Aorta (tissue), 5 donors: ENCODE measurements at regions not wholly inside any gene's neighbourhood (a gene's known extent, or its start where the extent isn't known, plus 50 kb on each side); places are given as distances from the start of the nearest gene placed in this dataset.

Experiments
- ATAC-seq: fragments of 200-7000 bp; cut with Tn5 transposase; one replicate; pipeline ENCODE4 v1.9.1; 2022; ENCODE audit warnings: moderate library complexity; ENCODE audit not compliant: low FRiP score
- DNase-seq, 2 donors: peaks; one replicate each; pipeline ENCODE4 v3.0.0-alpha.2; 2020
- H3K27ac ChIP-seq, 2 donors: one replicate each; pipeline ENCODE4 v1.5.1; 2013; ENCODE audit warnings: low read length in 2 of 2, mild to moderate bottlenecking in 2 of 2, moderate library complexity in 2 of 2, control low read depth in 1 of 2, inconsistent platforms in 1 of 2, low read depth in 1 of 2
- H3K27me3 ChIP-seq, 2 donors: one replicate each; pipeline ENCODE4 v1.6.1; 2013; ENCODE audit warnings: control low read depth in 1 of 2, low read length in 1 of 2, mild to moderate bottlenecking in 1 of 2, moderate library complexity in 1 of 2; ENCODE audit not compliant: insufficient read depth in 2 of 2, control insufficient read depth in 1 of 2
- H3K36me3 ChIP-seq, 2 donors: one replicate each; pipeline ENCODE4 v1.6.1; 2013; ENCODE audit warnings: control low read depth in 1 of 2, low read length in 1 of 2, mild to moderate bottlenecking in 1 of 2; ENCODE audit not compliant: insufficient read depth in 2 of 2, control insufficient read depth in 1 of 2
- H3K4me1 ChIP-seq, 2 donors: one replicate each; pipeline ENCODE4 v1.6.1; 2013; ENCODE audit warnings: low read length in 2 of 2, control low read depth in 1 of 2, mild to moderate bottlenecking in 1 of 2, moderate library complexity in 1 of 2; ENCODE audit not compliant: insufficient read depth in 2 of 2, control insufficient read depth in 1 of 2
- H3K4me3 ChIP-seq, 2 donors: one replicate each; pipeline ENCODE4 v1.5.1; 2013; ENCODE audit warnings: low read length in 2 of 2, control low read depth in 1 of 2, mild to moderate bottlenecking in 1 of 2
- H3K9me3 ChIP-seq: one replicate; pipeline ENCODE4 v1.6.1; 2013; ENCODE audit warnings: mild to moderate bottlenecking, low read length; ENCODE audit not compliant: control insufficient read depth
- WGBS, 2 donors: extraction: QIAGEN DNeasy Blood & Tissue Kit; methylation state at CpG; one replicate each; pipeline ENCODE4 v1.1.7; 2013; 5-methylcytosine and 5-hydroxymethylcytosine counted together
- intact Hi-C, 2 donors: fragments of 100-400 bp; cut with DNase I; formaldehyde crosslinking; loops; one replicate each; pipeline versions ENCODE4 v1.14.2 to v1.15.0; 2022
- donor health status: healthy with polysubstance abuse.
- donor health status: Bipolar disorder and iron deficiency.
- donor health status: DM: no; HTN: no; CAD: no.
- donor health status: DM: no; HTN: no; CAD: no.
- donor health status: DM: yes; HTN: yes; CAD: no.

DNA sequence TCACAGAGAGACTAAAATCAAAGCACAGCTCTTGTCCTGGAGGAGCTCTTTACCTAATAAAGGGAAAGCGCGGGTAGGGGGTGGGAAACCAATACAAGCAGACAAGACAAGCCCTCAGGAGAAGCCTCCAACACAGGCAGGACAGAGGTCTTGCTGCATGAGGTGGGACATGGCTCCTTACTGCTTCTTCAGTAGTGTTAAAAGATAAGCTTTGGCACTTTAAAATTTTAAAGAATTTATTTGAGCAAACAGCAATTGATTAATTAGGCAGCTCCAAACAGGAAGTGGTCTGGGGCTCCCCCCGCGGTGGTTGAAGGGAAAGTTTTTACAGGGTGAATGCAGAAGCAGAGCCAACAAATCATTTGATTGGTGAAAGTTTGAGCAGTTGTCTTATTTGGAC, 50.3 kb upstream of the MACC1 start:
- Histone ChIP-seq H3K27me3 (no peaks in the 10 kb centered on the region), H3K9me3 (no peaks in the 10 kb centered on the region), H3K4me1 (no peaks in the 10 kb centered on the region), H3K36me3 (no peaks in the 10 kb centered on the region), H3K27ac (no peak overlapping the region), H3K4me3 (no peak overlapping the region)
- intact Hi-C loops = no loop called here
- DNase-seq (no peak), ATAC-seq (no peak)
- 55 to 64% methylated on average over 4 of the region's 4 CpGs for WGBS, 2 donors

DNA sequence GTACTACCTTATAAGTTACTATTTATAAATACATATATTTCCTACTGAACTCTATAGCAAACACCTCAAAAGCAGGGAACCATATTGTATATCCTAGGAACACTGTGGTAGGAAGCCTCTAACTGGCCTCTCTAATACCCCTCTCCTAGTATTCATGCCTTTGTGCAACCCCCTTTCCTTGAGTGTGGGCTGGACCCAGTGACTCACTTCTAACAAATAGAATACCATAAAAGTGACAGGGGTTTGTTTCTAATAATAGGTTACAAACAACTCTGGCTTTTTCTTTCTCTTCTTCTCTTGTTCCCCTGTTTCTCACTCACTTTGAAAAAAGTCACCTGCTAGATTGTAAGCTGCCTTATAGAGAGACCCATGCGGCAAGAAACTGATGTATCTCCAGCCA, 51.6 kb upstream of the MACC1 start:
- 96% methylated on average over 1 of the region's 1 CpG for WGBS, 2 donors
- DNase-seq (no peak), ATAC-seq (no peak)
- no peaks in the 10 kb centered on the region for H3K27me3 ChIP-seq
- H3K4me3 ChIP-seq = no peak overlapping the region
- no peaks in the 10 kb centered on the region for H3K36me3 ChIP-seq
- H3K9me3 ChIP-seq = no peaks in the 10 kb centered on the region
- intact Hi-C loops = no loop called here
- H3K27ac ChIP-seq = no peak overlapping the region
- no peaks in the 10 kb centered on the region for H3K4me1 ChIP-seq

DNA sequence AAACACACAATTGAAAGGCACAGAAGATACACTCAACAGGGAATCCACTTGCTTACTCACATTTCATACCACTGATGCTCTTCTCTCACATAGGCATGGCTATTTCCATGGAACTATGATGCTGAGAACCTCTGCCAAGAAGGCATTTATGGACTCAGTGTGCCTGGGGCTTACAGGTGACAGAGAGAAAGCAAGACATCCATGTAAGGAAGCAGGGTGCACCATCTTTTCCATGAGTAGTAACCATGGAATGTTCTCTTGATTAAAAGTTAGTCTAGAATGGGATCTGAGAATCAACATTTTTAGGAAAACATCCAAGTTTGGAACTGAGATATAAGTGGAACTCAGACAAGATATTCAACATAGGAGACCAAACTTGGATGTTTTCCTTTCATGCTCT, 52.5 kb upstream of the MACC1 start:
- Histone ChIP-seq H3K27me3 (no peaks in the 10 kb centered on the region), H3K9me3 (no peaks in the 10 kb centered on the region), H3K27ac (no peak overlapping the region), H3K36me3 (no peaks in the 10 kb centered on the region), H3K4me3 (peak overlapping the region in 1 of 2 donors; percentile 18), H3K4me1 (no peaks in the 10 kb centered on the region)
- intact Hi-C loops = no loop called here
- ATAC-seq = no peak
- no peak for DNase-seq

DNA sequence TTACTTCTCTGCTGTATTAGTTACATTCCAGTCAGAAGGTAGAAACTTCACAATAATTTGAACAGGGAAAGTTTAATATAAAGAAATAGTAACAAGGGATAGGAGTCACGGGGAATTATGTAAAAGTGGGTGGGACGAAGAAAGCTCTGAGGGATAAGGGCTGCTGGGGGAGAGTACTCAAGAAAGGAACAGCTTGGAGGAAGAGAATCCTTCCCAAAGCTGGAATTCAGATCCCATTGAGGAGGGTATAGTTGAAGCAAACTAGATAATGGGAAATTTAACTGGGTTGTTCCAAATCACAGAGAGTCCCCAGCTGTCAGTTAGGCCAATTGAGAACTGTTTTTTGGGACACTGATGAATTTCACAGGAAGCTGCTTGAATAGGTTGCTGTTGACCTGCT, 53.2 kb upstream of the MACC1 start:
- no peaks in the 10 kb centered on the region for H3K27me3 ChIP-seq
- H3K27ac ChIP-seq = no peak overlapping the region
- H3K9me3 ChIP-seq = no peaks in the 10 kb centered on the region
- H3K36me3 ChIP-seq = no peaks in the 10 kb centered on the region
- H3K4me3 ChIP-seq = no peak overlapping the region
- no peaks in the 10 kb centered on the region for H3K4me1 ChIP-seq
- no peak for DNase-seq
- intact Hi-C loops = no loop called here
- ATAC-seq = no peak
- WGBS, 2 donors = 64 to 66% methylated on average over 2 of the region's 2 CpGs

DNA sequence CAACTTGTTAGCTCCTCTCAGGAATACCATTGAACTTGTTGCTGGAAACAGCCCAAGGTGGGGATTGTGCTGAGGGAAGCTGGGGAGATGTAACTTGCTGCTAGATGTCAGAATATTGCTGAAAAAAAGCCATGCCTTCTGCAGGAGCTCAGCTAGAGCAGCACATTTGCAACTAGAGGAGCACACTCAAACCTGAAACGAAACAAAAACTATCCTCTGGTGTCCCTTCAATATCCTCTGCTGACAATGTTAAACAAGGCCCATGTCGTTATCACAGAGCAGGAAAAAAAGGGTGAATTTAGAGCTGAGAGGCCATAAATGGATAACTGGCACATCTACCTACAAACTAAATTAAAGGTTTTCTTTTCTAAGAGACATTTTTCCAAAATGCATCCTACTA, 53.7 kb upstream of the MACC1 start:
- intact Hi-C loops = no loop called here
- Histone ChIP-seq H3K27ac (no peak overlapping the region), H3K9me3 (no peaks in the 10 kb centered on the region), H3K36me3 (no peaks in the 10 kb centered on the region), H3K4me1 (no peaks in the 10 kb centered on the region), H3K27me3 (no peaks in the 10 kb centered on the region), H3K4me3 (no peak overlapping the region)
- ATAC-seq = no peak
- 78% methylated on average over 2 of the region's 2 CpGs for WGBS, 2 donors
- DNase-seq = no peak

DNA sequence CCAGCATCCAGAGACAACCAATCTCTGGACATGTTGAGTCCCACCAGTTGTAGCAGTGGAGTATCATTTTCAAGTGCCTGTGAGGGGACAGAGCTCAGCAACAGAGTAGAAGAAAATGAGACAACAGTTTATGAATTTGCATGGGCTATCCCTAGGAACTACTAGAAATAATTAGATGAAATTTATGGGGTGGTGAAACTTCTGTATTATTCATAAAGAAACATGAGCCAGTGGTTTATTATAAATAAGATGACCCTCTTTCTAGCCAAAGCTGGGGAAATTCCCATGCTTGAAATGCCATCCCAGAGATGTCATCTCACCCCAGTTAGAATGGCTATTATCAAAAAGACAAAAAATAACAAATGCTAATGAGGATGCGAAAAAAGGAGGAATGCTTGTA, 55.1 kb upstream of the ITGB8 start:
- Histone ChIP-seq H3K9me3 (no peaks in the 10 kb centered on the region), H3K27me3 (no peaks in the 10 kb centered on the region), H3K4me3 (no peak overlapping the region), H3K27ac (no peak overlapping the region), H3K4me1 (no peaks in the 10 kb centered on the region), H3K36me3 (no peaks in the 10 kb centered on the region)
- 84 to 90% methylated on average over 1 of the region's 1 CpG for WGBS, 2 donors
- no peak for DNase-seq
- intact Hi-C loops = no loop called here
- ATAC-seq = no peak

DNA sequence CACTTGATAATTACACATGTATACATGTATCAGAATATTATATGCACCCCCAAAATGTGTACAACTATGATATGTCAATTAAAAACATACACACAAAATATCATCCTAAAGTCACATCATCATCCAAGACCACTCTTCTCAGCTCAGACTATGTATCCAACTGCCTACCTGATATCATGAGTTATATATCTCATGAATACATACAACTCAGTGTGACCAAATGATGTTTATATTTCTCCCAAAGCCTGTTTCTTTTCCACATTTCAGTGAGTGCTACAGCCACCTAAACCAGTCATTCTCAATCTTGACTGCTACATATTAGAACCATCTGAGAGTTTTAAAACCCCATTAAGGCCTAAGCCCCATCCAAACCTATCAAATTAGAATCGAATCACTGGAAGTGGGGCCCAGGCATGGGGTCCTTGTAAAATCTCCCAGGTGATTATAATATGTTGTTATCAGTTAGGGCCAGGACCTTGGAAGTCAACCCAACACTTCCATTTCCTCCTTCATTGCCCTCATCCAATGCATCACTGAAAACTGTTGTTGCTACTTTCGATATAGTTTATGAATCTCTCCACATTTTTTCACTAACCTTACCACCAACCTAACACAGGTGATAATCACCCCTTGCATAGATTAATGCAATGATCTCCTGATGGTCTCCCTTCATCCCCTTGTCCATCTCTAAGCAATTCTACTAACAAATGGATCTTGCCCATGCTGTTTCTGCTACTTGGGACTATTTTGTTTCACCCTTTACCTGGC, 53.8 kb upstream of the ITGB8 start:
- intact Hi-C loops = no loop called here
- Histone ChIP-seq H3K27me3 (no peaks in the 10 kb centered on the region), H3K36me3 (no peaks in the 10 kb centered on the region), H3K27ac (no peak overlapping the region), H3K9me3 (no peaks in the 10 kb centered on the region), H3K4me3 (no peak overlapping the region), H3K4me1 (no peaks in the 10 kb centered on the region)
- no peak for ATAC-seq
- 93% methylated on average over 2 of the region's 2 CpGs for WGBS, 2 donors
- no peak for DNase-seq

DNA sequence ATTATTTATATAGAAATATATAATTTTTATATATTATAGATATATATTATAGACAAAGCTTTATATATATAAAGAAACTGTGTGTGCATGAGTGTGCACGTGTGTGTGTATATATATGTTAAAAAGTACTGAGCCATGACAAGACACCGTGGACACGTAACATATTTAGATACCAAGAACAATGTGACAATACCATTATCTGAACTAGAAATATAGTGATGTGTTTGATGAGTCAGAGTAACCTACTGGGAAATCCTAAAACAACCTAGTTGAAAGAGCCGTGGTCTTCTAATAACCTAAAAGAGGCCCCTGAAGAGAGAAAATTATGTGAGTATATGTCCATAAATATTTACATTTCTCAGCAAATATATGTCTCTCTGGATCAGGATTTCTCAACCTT, 50.7 kb upstream of the ITGB8 start:
- intact Hi-C loops = no loop called here
- WGBS, 2 donors = 83 to 90% methylated on average over 4 of the region's 4 CpGs
- ATAC-seq (no peak), DNase-seq (no peak)
- Histone ChIP-seq H3K27ac (no peak overlapping the region), H3K4me1 (no peaks in the 10 kb centered on the region), H3K36me3 (no peaks in the 10 kb centered on the region), H3K4me3 (no peak overlapping the region), H3K27me3 (no peaks in the 10 kb centered on the region), H3K9me3 (no peaks in the 10 kb centered on the region)

DNA sequence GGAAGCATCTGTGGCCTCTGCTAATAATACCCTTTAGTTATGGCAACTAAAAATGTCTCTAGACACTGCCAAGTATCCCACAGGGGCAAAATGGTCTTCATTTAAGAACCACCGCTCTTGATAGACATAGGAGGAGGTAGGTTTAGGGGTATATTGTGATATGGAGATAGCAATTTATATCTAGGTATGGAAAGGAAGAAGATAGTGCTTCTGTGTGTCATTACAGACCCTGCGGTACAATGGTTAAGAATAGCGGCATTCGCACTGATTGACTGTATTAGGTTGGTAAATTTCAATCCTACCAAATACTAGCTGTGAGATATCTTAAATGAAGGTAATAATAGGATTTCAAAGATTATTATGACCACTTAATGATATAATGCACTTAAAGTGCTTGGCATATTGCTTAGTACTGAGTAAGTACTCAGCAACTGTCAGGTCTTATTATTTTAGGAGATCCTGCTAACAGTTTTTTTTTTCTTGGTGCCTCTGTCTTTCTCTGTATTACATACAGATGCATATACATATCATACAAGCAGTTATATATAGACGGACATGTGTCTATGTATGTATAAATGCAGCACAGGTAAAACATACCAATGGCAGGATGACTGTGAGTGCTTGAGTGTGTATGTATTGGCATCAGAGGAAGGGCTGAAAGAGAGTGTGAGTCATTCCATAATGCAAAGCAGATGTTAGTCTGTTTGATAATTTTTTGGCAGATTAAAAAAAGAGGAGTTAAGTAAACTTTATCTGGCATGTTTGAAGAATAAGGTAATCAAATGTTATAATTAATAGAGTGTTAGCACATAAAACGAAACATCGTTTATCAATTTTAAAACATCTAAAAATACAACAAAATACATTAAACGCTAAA, 50.0 kb upstream of the ITGB8 start:
- intact Hi-C loops = no loop called here
- no peaks in the 10 kb centered on the region for H3K36me3 ChIP-seq
- ATAC-seq = no peak
- DNase-seq = no peak
- H3K4me3 ChIP-seq = no peak overlapping the region
- no peaks in the 10 kb centered on the region for H3K9me3 ChIP-seq
- no peaks in the 10 kb centered on the region for H3K27me3 ChIP-seq
- H3K4me1 ChIP-seq = no peaks in the 10 kb centered on the region
- no peak overlapping the region for H3K27ac ChIP-seq
- WGBS, 2 donors = 47 to 48% methylated on average over 8 of the region's 8 CpGs
